ENCODE measurements at regions not wholly inside any gene's neighbourhood (a gene's known extent, or its start where the extent isn't known, plus 50 kb on each side); places are given as distances from the start of the nearest gene placed in this dataset.

DNA sequence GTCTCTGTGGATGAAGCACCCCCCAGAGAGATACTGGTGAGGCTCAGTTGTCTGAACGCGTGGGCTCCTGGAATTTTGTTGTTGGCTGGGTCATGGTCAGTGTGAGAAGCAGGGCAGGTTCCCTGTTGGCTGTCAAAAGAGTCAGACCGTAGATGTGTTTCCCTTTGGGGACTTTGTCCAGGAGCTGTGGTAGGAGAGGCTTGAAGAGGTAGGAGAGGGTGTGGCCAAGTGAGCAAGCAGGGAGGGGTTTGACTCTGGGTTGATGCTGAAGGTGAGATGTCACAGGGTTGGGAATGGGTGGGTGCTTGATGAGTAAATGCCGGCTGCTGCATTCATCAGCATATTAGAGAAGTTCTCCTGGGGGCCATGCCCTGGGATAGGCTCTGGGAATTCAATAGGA is 803.2 kb downstream of the TBC1D22A start:
- TF ChIP-seq CTCF (IDR thresholded peaks at IDR 0.05; ENCODE audit: poor library complexity, severe bottlenecking), result no peak
- H3K27me3 ChIP-seq (ENCODE audit: insufficient read depth, poor library complexity, severe bottlenecking), result no peaks in the 10 kb centered on the region
- H3K27ac ChIP-seq (ENCODE audit: poor library complexity, severe bottlenecking), result no peak overlapping the region
- DNase-seq (ENCODE audit: low spot score) (no peak), ATAC-seq (ENCODE audit: low read depth) (no peak)
- no peaks in the 10 kb centered on the region for H3K4me1 ChIP-seq (ENCODE audit: insufficient read depth, poor library complexity, severe bottlenecking)
- H3K9me3 ChIP-seq (ENCODE audit: severe bottlenecking), result no peaks in the 10 kb centered on the region
- no peaks in the 10 kb centered on the region for H3K36me3 ChIP-seq (ENCODE audit: low read depth)
- H3K4me3 ChIP-seq (ENCODE audit: severe bottlenecking), result no peak overlapping the region

DNA sequence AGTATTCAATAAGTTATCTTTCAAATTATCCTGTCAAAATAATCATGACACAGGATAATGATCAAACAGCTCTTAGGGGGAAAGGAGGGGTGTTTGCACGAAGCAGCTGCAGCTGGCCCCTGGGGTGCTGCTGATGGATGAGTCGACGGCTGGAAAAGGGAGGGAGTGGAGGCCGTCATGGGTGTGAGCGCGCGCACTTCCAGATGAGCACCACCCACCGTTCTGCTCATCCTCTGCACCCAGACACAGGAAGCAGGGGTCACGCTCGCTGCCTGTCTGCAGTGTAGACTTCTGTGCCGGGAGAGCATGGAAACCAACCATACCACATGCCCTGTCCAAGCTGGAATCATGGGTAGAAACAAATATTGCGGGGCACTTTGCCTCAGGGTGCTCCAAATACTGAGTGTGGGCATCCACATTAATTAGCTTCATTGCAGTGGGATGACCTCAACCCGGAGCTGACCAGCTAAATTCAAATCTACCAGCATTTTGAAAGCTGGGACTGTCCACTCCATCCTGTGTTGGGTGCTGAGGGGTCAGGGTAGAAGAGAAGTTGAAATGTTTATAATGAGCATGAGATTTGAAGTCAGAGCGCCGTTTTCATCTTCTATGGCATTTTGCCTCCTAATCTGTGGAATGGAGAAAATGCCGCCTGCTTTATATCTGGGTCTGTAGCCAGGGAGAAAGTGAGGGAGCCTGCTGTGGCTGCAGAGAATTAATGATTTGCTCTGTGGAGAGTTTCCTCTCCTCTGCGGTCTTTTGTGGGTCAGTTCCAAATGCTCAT is 802.4 kb downstream of the TBC1D22A start:
- no peaks in the 10 kb centered on the region for H3K36me3 ChIP-seq (ENCODE audit: low read depth)
- no peak overlapping the region for H3K4me3 ChIP-seq (ENCODE audit: severe bottlenecking)
- ATAC-seq (ENCODE audit: low read depth), result no peak
- no peaks in the 10 kb centered on the region for H3K9me3 ChIP-seq (ENCODE audit: severe bottlenecking)
- no peaks in the 10 kb centered on the region for H3K4me1 ChIP-seq (ENCODE audit: insufficient read depth, poor library complexity, severe bottlenecking)
- no peak for TF ChIP-seq CTCF (IDR thresholded peaks at IDR 0.05; ENCODE audit: poor library complexity, severe bottlenecking)
- DNase-seq (ENCODE audit: low spot score), result no peak
- H3K27me3 ChIP-seq (ENCODE audit: insufficient read depth, poor library complexity, severe bottlenecking), result no peaks in the 10 kb centered on the region
- H3K27ac ChIP-seq (ENCODE audit: poor library complexity, severe bottlenecking), result no peak overlapping the region

- Histone ChIP-seq H3K4me1 (ENCODE audit: insufficient read depth, poor library complexity, severe bottlenecking) (no peaks in the 10 kb centered on the region), H3K27ac (ENCODE audit: poor library complexity, severe bottlenecking) (no peak overlapping the region), H3K9me3 (ENCODE audit: severe bottlenecking) (no peaks in the 10 kb centered on the region), H3K4me3 (ENCODE audit: severe bottlenecking) (no peak overlapping the region), H3K36me3 (ENCODE audit: low read depth) (no peaks in the 10 kb centered on the region), H3K27me3 (ENCODE audit: insufficient read depth, poor library complexity, severe bottlenecking) (no peaks in the 10 kb centered on the region)
- TF ChIP-seq CTCF (IDR thresholded peaks at IDR 0.05; ENCODE audit: poor library complexity, severe bottlenecking), result no peak
- ATAC-seq (ENCODE audit: low read depth) (no peak), DNase-seq (ENCODE audit: low spot score) (no peak)
Measured at GRCh38 chr22:47564158-47564450, 801.7 kb downstream of the TBC1D22A start.

DNA sequence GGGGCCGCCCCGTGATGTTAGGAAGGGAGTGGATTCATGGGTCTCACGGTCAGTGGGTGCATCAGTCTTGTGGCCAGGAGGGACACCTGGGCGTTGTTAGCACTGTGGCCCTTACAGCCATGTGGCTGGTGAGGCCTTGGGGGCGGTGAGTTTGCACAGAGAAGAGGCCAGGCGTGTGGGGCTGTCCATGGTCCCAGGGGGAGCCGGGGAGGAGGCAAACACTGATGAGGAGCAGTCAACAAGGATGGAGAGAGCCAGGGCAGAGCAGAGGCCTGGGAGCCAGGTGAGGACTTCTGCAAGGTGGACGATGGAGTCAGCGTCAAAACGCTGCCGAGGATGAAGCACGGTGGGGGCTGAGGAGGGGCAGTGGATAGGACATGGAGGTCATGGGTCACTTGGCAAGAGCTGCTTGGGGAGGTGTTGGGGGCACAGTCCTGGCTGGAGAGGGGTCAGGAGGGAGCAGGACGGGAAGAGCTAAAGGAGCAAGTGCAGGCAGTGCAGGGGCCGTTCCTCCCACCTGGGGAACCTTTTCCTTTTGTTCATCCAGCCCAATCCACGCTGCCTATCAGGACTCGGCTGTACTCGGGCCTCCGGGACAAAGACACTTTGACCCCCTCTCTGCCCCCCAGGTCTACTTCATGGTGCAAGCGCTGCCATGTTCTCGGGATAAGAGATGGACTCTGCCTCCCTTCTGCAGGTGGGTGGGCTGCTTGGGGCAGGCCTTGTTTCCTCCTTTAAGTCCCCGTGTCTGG is 801.1 kb downstream of the TBC1D22A start:
- Histone ChIP-seq H3K27me3 (ENCODE audit: insufficient read depth, poor library complexity, severe bottlenecking) (no peaks in the 10 kb centered on the region), H3K4me1 (ENCODE audit: insufficient read depth, poor library complexity, severe bottlenecking) (no peaks in the 10 kb centered on the region), H3K4me3 (ENCODE audit: severe bottlenecking) (no peak overlapping the region), H3K36me3 (ENCODE audit: low read depth) (no peaks in the 10 kb centered on the region), H3K27ac (ENCODE audit: poor library complexity, severe bottlenecking) (no peak overlapping the region), H3K9me3 (ENCODE audit: severe bottlenecking) (no peaks in the 10 kb centered on the region)
- TF ChIP-seq CTCF (IDR thresholded peaks at IDR 0.05; ENCODE audit: poor library complexity, severe bottlenecking), result no peak
- no peak for ATAC-seq (ENCODE audit: low read depth)
- no peak for DNase-seq (ENCODE audit: low spot score)

- H3K36me3 ChIP-seq (ENCODE audit: low read depth), result no peaks in the 10 kb centered on the region
- DNase-seq (ENCODE audit: low spot score) (no peak), ATAC-seq (ENCODE audit: low read depth) (no peak)
- no peak for TF ChIP-seq CTCF (IDR thresholded peaks at IDR 0.05; ENCODE audit: poor library complexity, severe bottlenecking)
- no peak overlapping the region for H3K4me3 ChIP-seq (ENCODE audit: severe bottlenecking)
- no peaks in the 10 kb centered on the region for H3K27me3 ChIP-seq (ENCODE audit: insufficient read depth, poor library complexity, severe bottlenecking)
- no peak overlapping the region for H3K27ac ChIP-seq (ENCODE audit: poor library complexity, severe bottlenecking)
- H3K9me3 ChIP-seq (ENCODE audit: severe bottlenecking), result no peaks in the 10 kb centered on the region
- no peaks in the 10 kb centered on the region for H3K4me1 ChIP-seq (ENCODE audit: insufficient read depth, poor library complexity, severe bottlenecking)
Measured at GRCh38 chr22:47561766-47562165, 799.3 kb downstream of the TBC1D22A start.
